Retinal pigment epithelial cell (primary cell): ENCODE measurements at regions not wholly inside any gene's neighbourhood (a gene's known extent, or its start where the extent isn't known, plus 50 kb on each side); places are given as distances from the start of the nearest gene placed in this dataset.

Experiments used
- DNase-seq: peaks from one replicate; pipeline ENCODE4 v3.0.0-alpha.2; 2010; ENCODE audit warnings: low read depth
- H3K4me3 ChIP-seq: 2 replicates; pipeline ENCODE4 v1.5.1; 2011; ENCODE audit warnings: mild to moderate bottlenecking, low read length, control low read depth, moderate library complexity
- CTCF ChIP-seq: conservative IDR thresholded peaks from 2 replicates; pipeline ENCODE4 v1.5.1; 2011; ENCODE audit warnings: low read depth, low read length, control low read depth, inconsistent platforms

DNA sequence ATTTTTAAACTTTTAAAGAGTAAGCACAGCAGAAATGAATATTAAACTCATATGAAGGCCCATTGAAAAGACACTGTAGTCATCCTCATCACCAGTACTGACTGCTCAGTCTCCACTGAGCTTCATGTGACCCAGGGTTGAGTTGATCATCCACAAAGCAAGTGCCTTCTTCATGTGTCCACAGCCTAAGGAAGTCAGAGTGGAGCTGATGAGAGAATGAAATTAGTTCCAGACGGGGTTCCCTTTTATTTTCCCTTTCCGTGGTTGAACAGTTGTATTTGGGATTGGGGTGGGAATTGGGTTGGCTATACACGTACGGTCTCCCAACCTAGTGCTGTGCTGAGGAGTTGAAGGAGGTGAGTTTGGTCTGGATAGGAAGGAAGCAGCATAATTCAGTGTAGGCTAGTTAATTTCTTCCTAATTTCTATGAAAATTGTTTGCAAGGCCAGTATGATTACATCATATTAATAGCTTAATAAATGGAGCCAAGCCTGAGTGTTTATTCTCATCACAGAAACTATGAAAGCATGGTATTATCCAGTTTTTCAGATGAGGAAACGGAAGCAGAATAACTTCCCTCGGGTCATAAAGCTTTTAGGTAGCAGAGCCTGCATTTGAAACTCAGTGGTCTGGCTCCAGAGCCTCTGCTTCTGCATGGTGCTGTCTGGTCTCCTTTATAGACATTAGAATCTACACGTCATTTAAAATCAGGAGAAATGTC, 103.9 kb upstream of the DMRT1 start:
- no peak overlapping the region for H3K4me3 ChIP-seq
- TF ChIP-seq CTCF: no peak
- DNase-seq: no peak

GRCh38 chr9:738209-738915, 103.1 kb upstream of the DMRT1 start:
- DNase-seq: peak; percentile 86
- H3K4me3 ChIP-seq: no peak overlapping the region
- TF ChIP-seq CTCF: no peak

DNA sequence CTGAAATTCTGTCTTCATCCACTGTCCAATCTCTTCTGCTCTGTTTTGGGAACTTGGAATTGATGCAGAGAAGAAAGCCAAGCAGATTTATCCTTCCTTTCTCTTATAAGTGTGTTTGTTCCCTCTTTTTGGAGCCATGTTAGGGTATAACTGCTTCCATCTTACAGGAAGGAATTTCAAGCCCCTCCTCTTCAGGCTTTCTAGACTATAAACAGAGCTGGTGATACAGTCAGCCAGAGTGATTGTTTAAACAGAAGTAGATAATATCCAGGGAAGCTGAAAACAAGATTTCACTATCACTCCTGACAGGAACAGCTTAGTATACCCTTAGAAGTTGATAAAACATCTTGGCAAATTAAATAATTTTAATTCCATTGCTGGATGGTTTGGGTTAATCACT, 102.1 kb upstream of the DMRT1 start:
- DNase-seq: no peak
- no peak overlapping the region for H3K4me3 ChIP-seq
- TF ChIP-seq CTCF: no peak

- H3K4me3 ChIP-seq: no peak overlapping the region
- no peak for DNase-seq
- no peak for TF ChIP-seq CTCF
These were observed 101.3 kb upstream of the DMRT1 start for GRCh38 chr9:740221-740620.

GRCh38 chr9:742104-742503, 99.4 kb upstream of the DMRT1 start:
- H3K4me3 ChIP-seq: no peak overlapping the region
- no peak for TF ChIP-seq CTCF
- no peak for DNase-seq

GRCh38 chr9:742914-743589, 98.4 kb upstream of the DMRT1 start:
- no peak overlapping the region for H3K4me3 ChIP-seq
- TF ChIP-seq CTCF: no peak
- DNase-seq: no peak
